HG03108 (cell line): ENCODE measurements at regions not wholly inside any gene's neighbourhood (a gene's known extent, or its start where the extent isn't known, plus 50 kb on each side); places are given as distances from the start of the nearest gene placed in this dataset.
"Not testable (repeated sequence)": the region's sequence is repeated elsewhere in the genome, so short reads cannot be mapped to it uniquely, and the experiment has no call there.

ENCODE experiments used
- ATAC-seq: cut with Tn5 transposase; IDR thresholded peaks from one replicate; pipeline ENCODE4 v1.9.1; 2021; ENCODE audit warnings: moderate library complexity; ENCODE audit not compliant: unreplicated experiment

DNA sequence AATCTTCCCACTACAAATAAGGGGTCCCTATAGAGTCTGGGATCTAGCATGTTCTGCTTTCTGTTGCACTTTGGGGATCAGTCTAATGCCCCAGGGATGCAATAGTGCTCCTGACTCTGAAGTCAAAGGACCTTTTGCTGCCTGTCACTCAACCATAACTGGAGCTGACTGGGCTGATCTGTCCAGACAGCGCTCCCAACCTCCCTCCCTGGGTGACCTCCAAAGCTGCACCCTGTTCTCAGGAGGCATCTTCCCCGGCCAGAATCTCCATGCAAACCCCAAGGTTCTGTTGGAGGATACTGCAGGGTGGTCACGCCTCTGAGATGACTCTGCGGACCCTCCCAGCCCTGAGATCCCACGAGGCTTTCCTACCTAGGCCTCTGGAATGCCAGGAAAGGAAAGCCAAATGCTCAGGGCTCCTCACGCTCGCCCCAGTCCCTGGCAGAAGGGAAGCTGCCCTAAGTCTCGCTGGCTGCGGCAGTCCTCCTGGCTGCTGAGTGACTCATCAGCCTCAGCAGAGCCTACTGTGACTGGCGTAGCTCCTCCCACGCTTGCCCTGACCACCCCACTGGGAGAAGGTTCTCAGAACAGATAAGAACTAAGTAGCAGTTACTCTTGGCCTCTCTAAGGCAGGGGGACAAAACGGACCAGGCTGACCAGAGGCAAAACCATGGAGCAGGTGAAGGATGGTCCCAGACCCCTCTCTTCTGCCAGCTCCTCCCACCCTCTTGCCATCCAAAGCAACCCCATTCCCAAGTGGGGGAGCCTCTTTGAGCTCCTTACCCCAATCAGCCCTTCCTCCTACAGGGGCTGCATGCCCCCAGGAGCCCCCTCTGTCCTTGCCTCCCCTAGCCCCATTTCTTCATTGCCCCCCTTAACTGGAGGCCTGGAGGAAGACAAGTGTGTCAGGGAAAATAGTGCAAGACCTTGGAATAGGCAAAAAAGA lies 124.1 kb upstream of the TNRC6C start:
- ATAC-seq: peak; percentile 50

DNA sequence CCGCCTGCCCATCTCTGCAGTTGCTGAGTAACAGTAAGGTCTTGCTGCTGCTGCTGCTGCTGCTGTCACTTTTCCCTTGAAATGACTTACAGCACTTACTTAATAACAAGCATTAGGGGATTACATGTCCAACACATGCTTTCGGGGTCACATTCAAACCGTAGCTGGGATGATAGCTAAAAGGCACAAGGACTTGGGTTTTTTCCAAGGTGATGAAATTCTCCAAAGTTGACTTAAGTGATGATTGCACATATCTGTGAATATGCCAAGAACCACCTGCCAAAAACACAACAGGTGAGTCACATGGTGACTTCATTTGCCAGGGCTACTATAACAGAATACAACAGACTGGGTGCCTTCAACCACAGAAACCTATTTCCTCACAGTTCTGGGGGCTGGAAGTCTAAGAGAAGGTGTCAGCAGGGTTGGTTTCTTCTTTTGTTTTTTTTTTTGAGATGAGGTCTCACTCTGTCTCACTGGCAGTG lies 121.9 kb upstream of the TNRC6C start:
- no peak for ATAC-seq

DNA sequence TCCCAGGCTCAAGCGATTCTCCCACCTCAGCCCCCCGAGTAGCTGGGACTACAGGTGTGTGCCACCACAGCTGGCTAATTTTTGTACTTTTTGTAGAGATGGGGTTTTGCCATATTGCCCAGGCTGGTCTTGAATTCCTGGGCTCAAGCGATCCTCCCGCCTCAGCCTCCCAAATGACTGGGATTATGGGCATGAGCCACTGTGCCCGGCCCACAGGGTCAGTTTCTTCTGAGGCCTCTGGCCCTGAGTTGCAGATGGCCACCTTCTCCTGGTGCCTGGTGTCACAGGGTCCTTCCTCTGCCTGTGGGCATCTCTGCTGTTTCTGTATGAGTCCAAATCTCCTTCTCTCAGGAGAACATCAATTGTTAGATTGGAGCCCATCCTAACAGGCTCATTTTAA lies 121.4 kb upstream of the TNRC6C start:
- not testable (repeated sequence) for ATAC-seq

DNA sequence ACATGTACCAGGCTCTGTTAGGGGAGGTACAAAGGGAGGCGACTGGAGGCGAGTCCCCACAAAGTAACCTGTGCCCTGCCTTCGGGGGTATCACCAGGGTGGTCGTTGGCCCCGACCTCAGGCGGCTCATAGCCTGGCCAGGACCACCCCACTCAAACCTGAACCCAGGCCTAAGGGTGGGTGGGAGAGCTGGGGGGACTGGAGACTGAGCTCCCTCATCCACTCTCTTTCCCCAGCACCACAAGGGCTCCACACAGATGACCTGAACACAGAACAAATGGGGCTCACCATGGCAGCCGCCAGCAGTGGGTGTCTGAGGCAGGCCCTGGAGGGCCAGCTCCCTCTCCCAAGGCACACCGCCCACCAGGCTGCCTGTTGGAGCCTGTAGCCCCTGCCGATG lies 120.6 kb upstream of the TNRC6C start:
- ATAC-seq: no peak

DNA sequence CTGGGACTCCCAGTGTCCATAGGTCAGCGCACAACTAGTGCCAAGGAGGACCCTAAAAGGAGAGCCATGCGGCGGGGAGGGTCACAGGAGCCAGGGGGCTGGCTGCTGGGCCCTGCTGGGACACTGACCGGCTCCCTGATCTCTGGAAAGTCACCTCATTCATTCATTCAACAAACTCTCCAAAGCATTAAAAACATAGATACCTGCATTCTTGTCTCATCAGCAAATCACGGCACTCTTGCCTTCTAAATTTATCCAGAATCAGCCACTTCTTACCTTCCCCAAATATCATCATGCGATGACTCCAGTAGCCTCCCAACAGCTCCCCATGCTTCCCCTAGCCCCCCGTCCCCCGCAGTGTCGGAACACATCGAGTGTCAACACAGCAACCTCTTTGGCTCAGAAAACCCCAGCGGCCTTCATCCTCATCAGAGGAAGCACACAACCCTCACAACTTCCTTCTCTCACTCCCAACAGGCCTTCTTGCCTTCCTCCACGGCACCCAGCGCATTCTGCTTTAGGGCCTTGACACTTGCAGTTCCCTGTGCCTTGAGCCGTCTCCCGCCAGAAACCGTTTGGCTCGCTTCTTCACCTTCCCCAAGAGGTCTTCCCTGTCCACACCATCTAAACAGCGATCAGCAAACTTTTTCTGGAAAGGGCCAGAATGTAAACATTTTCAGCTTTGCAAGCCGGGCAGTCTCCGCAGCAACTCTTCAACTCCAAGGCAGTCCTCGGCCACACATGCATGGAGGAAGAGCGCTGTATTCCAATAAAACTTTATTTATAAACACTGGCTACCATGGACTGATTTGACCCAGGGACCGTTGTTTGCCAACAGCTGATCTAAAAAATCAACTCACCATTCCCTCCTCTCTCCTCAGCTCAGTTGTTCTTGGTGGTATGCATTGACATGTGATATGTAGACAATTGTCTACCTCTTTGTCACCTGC lies 119.5 kb upstream of the TNRC6C start:
- no peak for ATAC-seq

DNA sequence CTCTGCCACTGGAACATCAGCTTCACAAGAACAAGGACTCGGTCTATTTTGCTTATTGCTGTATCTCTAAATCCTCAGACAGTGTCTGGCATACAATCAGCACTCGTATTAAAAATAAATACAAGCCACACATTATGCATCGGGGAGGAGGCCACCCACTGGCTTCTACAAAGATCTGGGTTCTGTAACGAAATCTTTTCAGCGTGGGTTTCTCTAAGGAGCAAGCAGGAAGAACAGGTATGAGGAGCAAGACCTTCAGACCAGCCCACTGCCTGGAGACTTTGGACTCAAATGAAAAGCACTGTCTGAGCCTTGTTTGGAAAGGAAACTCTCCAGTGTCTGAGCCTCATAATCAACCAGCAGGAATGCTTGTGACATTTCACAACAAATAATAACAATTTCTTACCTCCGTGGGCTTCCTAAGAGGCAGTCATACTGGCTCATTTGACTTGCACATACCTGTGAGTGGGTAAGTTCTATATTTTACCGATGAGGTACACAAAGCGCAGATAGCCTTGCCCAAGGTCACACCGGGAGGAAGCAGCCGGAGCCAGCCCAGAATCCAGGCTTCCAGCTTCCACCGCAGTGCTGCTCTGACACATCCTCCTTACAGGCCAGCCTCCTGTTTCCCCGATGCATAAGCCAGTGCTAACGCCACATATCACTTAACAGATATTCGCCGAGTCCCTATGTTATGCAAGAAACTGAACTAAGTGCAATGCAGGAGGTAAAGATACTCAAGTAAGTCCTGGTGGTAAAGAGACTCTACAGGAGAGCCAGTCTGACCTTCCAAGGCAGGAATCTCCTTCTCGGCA lies 118.6 kb upstream of the TNRC6C start:
- ATAC-seq: no peak

DNA sequence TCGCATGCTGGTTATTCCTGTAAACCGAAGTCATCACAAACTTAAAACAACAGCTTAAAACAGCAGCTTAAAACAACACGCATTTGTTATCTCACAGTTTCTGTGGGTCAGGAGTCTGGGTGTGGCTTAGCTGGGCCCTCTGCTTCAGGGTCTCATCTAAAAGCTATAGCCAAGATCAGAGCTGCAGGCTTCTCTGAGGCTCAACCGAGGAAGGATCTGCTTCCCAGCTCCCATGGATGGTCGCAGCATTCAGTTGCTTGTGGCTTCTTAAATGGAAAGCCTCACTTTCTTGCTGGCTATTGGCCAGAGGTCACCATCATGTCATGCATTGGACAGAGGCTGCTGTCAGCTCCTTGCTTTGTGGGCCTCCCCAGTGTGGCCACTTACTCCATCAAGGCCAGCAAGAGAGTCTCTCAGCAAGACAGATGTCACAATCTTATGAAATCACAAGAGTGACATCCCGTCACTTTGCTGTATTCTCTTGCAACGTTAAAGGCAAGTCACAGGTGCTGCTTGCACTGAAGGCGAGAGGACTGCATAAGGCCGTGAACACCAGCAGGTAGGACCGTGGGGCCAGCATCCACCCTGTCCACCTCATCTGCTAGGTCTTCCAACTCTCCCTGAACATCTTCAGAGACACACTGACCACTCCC lies 117.9 kb upstream of the TNRC6C start:
- ATAC-seq: no peak

DNA sequence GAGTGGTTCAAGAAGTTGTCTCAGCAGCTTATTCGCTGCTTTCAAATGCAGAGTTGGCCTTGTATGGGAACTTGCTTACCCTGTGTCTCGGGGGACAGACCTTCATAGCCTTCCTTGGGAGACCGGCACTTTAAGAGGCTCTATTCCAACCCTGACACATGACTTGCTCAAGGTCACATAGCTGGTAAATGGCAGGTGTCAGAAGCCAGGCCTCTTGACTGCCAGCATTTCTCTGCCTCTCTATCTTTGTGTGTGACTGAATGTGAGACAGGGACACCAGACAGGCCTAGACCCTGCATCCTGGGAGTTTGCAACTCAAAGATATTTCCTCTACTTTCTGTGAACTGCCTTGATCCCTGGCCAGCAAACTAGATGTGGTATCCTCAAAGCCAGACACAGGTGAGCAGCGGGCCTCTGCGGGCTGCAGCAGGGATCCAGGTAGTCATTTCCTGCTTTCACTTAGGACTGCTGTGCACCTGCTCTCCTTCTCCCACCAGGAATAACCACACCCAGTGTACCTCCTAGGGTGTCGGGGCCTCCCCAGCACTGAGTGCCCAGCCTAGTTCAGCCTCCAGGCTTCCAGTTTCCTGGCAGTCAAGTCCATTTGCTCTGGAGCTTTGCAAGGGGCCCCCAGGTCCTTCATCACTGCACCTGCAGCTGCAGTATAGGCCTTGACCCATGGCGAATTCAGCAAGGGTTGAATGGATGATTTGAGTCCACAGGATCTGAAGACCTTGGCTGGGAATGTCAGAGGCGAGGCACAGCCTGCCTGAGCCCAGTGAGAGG lies 116.6 kb upstream of the TNRC6C start:
- no peak for ATAC-seq

DNA sequence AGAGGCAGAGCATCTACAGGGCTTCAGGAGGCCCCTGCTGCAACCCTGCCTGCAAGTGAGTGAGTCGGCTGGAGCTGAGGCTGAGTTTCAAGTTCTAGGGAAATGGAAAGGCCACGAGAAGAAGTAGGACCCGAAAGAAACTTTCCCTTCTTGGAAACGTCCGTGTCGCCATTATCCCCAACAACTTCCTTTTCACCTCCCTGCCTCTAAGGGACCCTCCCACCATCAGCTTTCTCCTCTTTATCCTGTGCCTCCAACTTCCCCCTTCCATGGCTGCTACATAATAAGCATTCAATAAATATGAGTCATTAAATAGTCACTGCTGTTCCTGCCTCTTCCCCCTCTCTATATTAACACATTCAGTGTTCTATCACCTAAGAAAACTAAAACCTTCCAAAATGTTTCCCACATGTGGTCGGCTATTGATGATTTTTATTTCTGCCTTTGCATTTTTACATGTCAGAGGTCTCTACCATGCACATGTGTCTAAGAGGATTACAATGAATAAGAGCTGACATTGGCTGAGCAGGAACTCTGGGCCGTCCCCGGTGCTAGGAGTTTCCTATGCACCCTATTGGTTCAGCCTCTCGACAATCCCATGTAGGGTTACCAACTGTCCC lies 115.9 kb upstream of the TNRC6C start:
- ATAC-seq: no peak

DNA sequence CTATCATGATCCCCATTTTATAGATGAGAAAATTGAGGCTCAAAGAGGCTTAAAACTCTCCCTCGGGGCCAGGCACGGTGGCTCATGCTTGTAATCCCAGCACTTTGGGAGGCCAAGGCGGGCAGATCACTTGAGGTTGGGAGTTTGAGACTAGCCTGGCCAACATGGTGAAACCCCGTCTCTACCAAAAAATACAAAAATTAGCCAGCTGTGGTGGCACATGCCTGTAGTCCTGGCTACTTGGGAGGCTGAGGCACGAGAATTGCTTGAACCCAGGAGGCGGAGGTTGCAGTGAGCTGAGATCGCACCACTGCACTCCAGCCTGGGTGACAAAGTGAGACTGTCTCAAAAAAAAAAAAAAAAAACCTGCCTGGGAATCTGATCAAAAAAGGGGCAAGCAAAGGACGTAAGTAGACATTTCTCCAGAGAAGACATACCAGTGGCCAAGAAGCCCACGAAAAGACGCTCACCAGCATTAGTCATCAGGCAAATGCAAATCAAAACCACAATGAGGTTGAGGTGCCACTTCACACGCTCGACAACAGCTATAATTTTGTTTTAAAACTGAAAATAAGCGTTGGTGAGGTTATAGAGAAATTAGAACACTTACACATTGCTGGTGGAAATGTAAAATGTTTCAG lies 115.1 kb upstream of the TNRC6C start:
- ATAC-seq: peak; percentile 56

DNA sequence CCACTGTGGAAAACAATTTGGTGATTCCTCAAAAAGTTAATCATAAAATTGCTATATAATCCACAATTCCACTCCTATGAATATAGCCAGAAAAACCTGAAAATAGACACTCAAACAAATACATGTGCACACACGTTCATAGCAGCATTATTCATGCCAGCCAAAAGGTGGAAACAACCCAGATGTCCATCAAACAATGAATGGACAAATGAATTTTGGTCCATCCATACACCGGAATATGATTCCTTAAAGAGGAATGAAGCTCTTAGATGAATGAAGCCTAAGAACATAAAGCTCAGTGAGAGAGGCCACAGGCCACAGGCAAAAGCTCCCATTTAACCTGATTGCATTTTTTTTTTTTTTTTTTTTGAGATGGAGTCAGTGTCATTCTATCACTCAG lies 114.6 kb upstream of the TNRC6C start:
- no peak for ATAC-seq

DNA sequence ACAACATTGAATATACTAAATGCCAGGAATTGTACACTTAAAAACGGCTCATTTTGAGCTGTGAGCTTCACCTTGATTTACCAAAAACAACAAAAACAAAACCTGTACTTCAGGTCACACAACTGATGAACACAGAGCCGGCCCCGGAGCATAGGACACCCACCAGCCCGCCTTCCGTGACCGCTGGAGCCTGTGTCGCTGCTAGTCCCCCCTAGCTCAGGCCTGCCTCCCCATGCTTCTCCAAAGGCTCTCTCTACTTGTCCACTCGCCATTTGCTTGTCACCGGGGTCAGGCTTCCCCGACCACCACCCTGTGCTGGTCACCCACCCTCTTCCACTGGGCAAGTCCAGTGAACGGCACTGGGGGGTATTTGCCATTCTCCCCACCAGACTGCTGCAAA lies 113.8 kb upstream of the TNRC6C start:
- no peak for ATAC-seq

DNA sequence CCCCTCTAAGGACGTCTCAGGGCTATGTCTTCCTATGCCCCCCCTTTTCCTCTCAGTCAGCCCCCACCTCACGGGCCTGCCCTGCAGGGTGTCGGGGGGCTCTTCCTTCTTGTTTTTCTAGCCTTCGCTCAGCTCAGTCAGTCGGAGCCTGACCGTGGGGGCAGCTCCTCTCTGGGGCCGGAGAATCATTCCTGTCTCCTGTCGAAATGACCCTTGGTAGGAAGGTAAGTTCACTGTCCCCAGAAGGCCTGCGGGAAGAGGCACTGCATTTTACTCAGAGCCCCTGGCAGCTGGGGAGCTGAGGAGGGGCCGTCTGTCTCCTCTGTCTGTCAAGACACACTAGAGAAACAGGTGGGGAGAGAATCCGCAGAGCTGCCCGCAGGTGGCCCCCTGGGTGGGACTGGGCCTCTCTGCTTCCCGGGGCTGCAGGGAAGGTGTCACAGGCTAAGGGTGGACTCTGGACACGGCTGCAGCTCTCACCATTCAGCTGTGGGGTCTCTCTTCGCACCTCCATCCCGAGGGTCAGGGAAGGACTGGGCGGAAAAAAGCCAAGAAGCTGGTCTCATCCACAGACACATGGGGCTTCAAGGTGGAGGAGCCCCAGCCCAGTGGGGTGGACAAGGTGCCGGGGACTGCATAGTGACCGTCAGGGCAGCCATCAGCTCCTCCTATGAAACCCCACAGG lies 112.8 kb upstream of the TNRC6C start:
- ATAC-seq: no peak

DNA sequence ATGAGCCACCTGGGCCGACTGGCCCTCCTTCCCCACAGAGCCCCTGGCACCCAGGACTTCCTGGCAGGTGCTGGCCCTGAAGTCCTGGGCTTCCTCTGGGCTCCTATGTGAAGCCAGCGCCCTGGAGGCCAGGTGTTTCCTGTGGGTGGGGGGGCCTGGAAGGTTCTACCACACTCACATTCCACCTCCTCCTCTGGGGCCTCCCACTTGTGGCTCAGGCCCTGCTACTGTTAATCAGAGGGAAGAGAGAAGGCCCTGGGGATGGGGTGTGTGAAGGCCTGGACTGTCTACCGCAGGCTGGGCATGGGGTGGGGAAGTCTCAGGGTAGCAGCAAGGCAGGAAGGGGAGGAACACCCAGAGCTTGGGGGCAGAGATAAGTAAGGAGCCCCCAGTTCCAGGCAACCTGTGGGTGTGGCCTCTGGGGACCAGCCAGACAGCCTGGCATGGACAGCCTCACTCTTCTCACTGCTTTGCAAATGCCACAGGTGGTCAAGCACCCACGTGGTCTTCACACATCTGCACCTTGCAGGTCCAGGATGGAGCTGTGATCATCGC lies 111.9 kb upstream of the TNRC6C start:
- ATAC-seq: no peak

DNA sequence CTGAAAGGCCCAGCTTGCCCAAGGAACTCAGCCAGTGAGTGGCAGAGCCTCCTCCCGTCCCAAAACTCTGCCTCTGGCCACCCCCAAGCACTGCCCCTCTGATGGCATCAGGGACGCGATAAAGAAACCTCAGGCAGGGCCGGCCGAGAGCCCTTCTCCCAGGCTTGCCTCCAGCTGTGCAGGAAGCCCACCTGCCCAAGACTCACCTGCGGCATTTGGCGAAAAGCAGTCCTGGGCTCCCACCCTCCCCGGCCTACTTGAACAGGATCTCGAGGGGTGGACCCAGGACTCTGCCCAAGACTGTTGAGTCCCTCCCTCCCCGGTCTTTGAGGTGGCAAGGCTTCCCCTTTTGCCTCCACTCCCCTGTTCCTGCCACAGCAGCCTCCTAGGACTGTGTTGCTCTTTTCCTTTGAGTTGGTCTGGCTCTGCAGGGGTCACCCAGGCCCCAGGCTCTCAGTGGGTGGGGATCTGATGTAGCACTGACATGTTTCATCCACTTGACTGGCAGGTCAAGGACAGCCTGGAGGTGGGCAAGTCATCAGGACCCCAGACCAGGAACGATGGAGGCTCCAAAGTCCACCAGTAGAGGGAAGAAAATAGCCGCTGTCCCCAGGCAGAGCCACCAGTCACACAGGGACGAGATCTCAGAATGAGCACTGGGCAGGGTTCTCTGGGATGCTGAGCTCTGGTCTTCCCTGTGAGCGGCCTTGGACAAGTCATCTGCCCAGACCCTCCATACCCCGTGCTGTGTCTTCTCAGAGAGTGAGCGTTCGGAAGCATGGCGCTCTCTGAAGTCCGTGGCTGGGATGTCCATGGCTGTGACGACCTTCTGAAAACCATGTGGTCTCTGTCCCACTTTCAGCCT lies 111.0 kb upstream of the TNRC6C start:
- ATAC-seq: no peak

DNA sequence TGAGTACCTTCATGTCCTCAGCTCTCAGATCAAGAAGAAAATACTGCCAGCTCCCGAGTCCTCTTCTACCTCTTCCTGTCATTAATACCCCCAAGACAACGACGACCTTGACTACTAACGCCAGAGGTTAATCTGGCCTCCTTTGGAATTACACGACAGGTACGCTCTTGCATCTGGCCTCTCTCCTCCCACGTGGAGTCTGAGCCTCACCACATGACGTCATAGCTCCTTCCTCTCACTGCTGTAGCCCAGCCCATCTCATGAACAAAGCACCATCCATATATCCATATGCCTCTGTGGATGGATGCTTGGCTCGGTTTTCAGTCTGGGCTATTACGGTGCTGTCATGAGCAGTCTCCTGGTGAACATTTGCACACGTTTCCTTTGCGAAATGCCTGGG lies 110.2 kb upstream of the TNRC6C start:
- ATAC-seq: no peak

DNA sequence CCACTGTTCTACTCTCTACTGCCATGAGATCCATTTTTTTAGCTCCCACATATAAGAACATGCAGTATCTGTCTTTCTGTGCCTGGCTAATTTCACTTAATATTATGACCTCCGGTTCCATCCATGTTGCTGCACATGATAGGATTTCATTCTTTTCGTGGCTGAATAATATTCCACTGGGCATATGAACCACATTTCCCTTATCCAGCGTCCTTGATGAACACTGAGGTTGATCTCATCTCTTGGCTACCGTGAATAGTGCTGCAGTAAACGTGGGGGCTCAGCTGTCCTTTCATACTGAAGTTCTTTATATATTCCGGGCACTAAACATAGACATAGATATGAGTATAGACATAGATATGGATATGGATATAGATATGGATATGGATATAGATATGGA lies 109.3 kb upstream of the TNRC6C start:
- ATAC-seq: no peak
